Gastroesophageal sphincter (tissue), 2 donors: ENCODE measurements at regions not wholly inside any gene's neighbourhood (a gene's known extent, or its start where the extent isn't known, plus 50 kb on each side); places are given as distances from the start of the nearest gene placed in this dataset.

Source experiments
- POLR2A ChIP-seq, 2 donors: fragments of 450-650 bp; IDR thresholded peaks; one replicate each; pipeline ENCODE4 v1.6.1; 2017; ENCODE audit warnings: antibody characterized with exemption in 2 of 2, mild to moderate bottlenecking in 2 of 2, moderate library complexity in 1 of 2
- POLR2AphosphoS5 ChIP-seq: sonication (generic); formaldehyde crosslinking; IDR thresholded peaks from one replicate; pipeline ENCODE4 v1.6.1; 2017; ENCODE audit warnings: antibody characterized with exemption

- no peak for TF ChIP-seq POLR2A (IDR thresholded peaks at IDR 0.05)
- no peak for TF ChIP-seq POLR2AphosphoS5
Measured at GRCh38 chr12:111201036-111201435, 167.9 kb downstream of the PHETA1 start.
